HepG2 (cell line): ENCODE measurements at regions not wholly inside any gene's neighbourhood (a gene's known extent, or its start where the extent isn't known, plus 50 kb on each side); places are given as distances from the start of the nearest gene placed in this dataset.

Experiments used
- GRHL1 ChIP-seq: sonication (generic); formaldehyde crosslinking; conservative IDR thresholded peaks from 2 replicates; pipeline ENCODE4 v1.8.0; 2022; ENCODE audit warnings: missing genetic modification reagents
- KLF16 ChIP-seq, 2 experiments: sonication (generic) in 1 of 2; formaldehyde crosslinking in 1 of 2; IDR thresholded peaks; 2 replicates each; pipeline versions ENCODE4 v1.6.1 to v1.8.0; 2016 to 2023; ENCODE audit warnings: missing genetic modification reagents in 2 of 2, missing compliant biosample characterization in 1 of 2
- KLF9 ChIP-seq: IDR thresholded peaks from 2 replicates; pipeline ENCODE4 v1.6.1; 2016; ENCODE audit warnings: low read depth
- MAX ChIP-seq: IDR thresholded peaks from 2 replicates; pipeline ENCODE4 v1.6.1; 2012; ENCODE audit warnings: inconsistent platforms
- NR2F6 ChIP-seq, 2 experiments: IDR thresholded peaks; 2 replicates each; pipeline ENCODE4 v1.6.1; 2016; ENCODE audit warnings: antibody characterized with exemption in 1 of 2, mild to moderate bottlenecking in 1 of 2
- RARG ChIP-seq: sonication (generic); formaldehyde crosslinking; IDR thresholded peaks from 2 replicates; pipeline ENCODE4 v1.4.0; 2020; ENCODE audit warnings: low read depth, mild to moderate bottlenecking, missing genetic modification reagents
- SRSF1 ChIP-seq: fragments of 200-400 bp; formaldehyde crosslinking; optimal IDR thresholded peaks from 2 replicates; pipeline ENCODE3; 2017; ENCODE audit warnings: mild to moderate bottlenecking, low read depth, low read length, moderate library complexity
- TP53 ChIP-seq: sonication (generic); formaldehyde crosslinking; conservative IDR thresholded peaks from 2 replicates; pipeline ENCODE4 v1.4.0; 2020; ENCODE audit warnings: missing genetic modification reagents
- WIZ ChIP-seq: sonication (generic); formaldehyde crosslinking; IDR thresholded peaks from 2 replicates; pipeline ENCODE4 v1.5.1; 2020; ENCODE audit warnings: mild to moderate bottlenecking, missing genetic modification reagents
- ZBTB1 ChIP-seq: sonication (generic); formaldehyde crosslinking; IDR thresholded peaks from 2 replicates; pipeline ENCODE4 v1.4.0; 2020; ENCODE audit warnings: missing genetic modification reagents, borderline replicate concordance
- ZC3H4 ChIP-seq: sonication (generic); formaldehyde crosslinking; IDR thresholded peaks from 2 replicates; pipeline ENCODE4 v1.4.0; 2020; ENCODE audit warnings: missing genetic modification reagents, borderline replicate concordance
- ZFYVE20 ChIP-seq: sonication (generic); formaldehyde crosslinking; IDR thresholded peaks from 2 replicates; pipeline ENCODE4 v1.8.0; 2023; ENCODE audit warnings: low read depth, mild to moderate bottlenecking, moderate library complexity, missing genetic modification reagents, borderline replicate concordance
- ZMAT3 ChIP-seq: sonication (generic); formaldehyde crosslinking; conservative IDR thresholded peaks from 2 replicates; pipeline ENCODE4 v1.7.0; 2021; ENCODE audit warnings: missing genetic modification reagents
- ZSCAN21 ChIP-seq: sonication (generic); formaldehyde crosslinking; IDR thresholded peaks from 2 replicates; pipeline ENCODE4 v1.8.0; 2022; ENCODE audit warnings: mild to moderate bottlenecking, missing genetic modification reagents, moderate library complexity, borderline replicate concordance
- TF ChIP-seq, protein P1 (sequence below): sonication (generic); formaldehyde crosslinking; IDR thresholded peaks from 2 replicates; pipeline ENCODE4 v1.4.0; 2020; ENCODE audit warnings: mild to moderate bottlenecking, missing genetic modification reagents
- TF ChIP-seq, protein P2 (sequence below): IDR thresholded peaks from 2 replicates; pipeline ENCODE4 v1.6.1; 2018; ENCODE audit warnings: missing genetic modification reagents, mild to moderate bottlenecking, missing compliant biosample characterization
- TF ChIP-seq, protein P3 (sequence below): sonication (generic); formaldehyde crosslinking; IDR thresholded peaks from 2 replicates; pipeline ENCODE4 v1.4.0; 2020; ENCODE audit warnings: low read depth, mild to moderate bottlenecking, missing genetic modification reagents

GRCh38 chr4:123043793-123044425 lies 121.5 kb upstream of the NUDT6 start (continued):
- TF ChIP-seq, protein P1, sequence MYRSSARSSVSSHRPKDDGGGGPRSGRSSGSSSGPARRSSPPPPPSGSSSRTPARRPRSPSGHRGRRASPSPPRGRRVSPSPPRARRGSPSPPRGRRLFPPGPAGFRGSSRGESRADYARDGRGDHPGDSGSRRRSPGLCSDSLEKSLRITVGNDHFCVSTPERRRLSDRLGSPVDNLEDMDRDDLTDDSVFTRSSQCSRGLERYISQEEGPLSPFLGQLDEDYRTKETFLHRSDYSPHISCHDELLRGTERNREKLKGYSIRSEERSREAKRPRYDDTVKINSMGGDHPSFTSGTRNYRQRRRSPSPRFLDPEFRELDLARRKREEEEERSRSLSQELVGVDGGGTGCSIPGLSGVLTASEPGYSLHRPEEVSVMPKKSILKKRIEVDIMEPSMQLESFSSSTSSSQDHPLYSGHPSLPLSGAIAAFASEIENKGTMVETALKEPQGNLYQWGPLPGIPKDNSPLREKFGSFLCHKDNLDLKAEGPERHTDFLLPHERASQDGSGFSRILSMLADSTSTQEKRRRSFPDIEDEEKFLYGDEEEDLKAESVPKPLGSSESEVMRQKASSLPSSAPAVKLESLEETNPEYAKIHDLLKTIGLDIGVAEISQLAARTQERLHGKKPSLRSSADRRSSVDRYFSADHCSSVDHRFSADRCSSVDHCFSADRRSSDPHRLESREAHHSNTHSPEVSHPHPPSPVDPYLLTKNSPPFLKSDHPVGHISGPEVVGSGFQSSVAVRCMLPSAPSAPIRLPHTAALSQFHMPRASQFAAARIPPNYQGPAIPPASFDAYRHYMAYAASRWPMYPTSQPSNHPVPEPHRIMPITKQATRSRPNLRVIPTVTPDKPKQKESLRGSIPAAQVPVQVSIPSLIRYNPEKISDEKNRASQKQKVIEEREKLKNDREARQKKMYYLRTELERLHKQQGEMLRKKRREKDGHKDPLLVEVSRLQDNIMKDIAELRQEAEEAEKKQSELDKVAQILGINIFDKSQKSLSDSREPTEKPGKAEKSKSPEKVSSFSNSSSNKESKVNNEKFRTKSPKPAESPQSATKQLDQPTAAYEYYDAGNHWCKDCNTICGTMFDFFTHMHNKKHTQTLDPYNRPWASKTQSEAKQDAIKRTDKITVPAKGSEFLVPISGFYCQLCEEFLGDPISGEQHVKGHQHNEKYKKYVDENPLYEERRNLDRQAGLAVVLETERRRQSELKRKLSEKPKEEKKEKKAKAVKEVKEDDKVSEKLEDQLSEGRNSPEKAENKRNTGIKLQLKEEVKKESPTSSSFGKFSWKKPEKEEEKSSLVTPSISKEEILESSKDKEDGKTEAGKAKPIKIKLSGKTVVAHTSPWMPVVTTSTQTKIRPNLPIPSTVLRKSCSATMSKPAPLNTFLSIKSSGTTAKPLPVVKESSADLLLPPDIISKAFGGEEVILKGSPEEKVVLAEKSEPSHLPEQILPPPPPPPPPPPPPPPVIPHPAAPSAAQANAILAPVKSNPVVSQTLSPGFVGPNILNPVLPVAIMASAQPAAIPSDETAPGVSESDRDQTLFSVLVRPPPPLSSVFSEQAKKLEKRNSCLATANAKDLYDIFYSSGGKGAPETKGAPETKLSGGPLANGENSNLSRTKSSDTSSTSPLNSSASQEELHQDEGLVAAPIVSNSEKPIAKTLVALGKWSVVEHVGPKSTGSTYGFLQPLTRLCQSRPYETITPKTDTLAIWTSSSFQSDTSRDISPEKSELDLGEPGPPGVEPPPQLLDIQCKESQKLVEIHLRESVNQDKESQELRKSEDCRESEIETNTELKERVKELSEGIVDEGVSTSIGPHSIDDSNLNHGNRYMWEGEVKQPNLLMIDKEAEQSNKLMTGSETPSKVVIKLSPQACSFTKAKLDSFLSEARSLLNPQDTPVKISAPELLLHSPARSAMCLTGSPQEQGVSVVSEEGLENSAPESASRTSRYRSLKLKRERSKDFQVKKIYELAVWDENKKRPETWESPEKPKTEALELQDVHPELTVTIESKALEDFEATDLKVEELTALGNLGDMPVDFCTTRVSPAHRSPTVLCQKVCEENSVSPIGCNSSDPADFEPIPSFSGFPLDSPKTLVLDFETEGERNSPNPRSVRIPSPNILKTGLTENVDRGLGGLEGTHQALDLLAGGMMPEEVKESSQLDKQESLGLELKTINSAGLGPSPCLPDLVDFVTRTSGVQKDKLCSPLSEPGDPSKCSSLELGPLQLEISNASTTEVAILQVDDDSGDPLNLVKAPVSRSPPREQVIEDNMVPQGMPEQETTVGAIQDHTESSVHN = no peak
- no peak for TF ChIP-seq ZMAT3 (CRISPR knock-in tag)
- no peak for TF ChIP-seq KLF9
- no peak for TF ChIP-seq ZBTB1 (CRISPR knock-in tag)
- no peak for TF ChIP-seq ZC3H4 (CRISPR knock-in tag)
- peak; percentile 58 for TF ChIP-seq NR2F6 (IDR thresholded peaks at IDR 0.05)
- no peak for TF ChIP-seq NR2F6 (CRISPR knock-in tag; IDR thresholded peaks at IDR 0.05)
- TF ChIP-seq GRHL1 = no peak
- TF ChIP-seq MAX = no peak
- TF ChIP-seq ZSCAN21 (CRISPR knock-in tag) = no peak
- TF ChIP-seq SRSF1 = no peak
- TF ChIP-seq TP53 (CRISPR knock-in tag) = no peak
- TF ChIP-seq ZFYVE20 = no peak
- TF ChIP-seq RARG (CRISPR knock-in tag) = no peak
- TF ChIP-seq, protein P2, sequence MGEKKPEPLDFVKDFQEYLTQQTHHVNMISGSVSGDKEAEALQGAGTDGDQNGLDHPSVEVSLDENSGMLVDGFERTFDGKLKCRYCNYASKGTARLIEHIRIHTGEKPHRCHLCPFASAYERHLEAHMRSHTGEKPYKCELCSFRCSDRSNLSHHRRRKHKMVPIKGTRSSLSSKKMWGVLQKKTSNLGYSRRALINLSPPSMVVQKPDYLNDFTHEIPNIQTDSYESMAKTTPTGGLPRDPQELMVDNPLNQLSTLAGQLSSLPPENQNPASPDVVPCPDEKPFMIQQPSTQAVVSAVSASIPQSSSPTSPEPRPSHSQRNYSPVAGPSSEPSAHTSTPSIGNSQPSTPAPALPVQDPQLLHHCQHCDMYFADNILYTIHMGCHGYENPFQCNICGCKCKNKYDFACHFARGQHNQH (CRISPR knock-in tag) = no peak
- TF ChIP-seq, protein P3, sequence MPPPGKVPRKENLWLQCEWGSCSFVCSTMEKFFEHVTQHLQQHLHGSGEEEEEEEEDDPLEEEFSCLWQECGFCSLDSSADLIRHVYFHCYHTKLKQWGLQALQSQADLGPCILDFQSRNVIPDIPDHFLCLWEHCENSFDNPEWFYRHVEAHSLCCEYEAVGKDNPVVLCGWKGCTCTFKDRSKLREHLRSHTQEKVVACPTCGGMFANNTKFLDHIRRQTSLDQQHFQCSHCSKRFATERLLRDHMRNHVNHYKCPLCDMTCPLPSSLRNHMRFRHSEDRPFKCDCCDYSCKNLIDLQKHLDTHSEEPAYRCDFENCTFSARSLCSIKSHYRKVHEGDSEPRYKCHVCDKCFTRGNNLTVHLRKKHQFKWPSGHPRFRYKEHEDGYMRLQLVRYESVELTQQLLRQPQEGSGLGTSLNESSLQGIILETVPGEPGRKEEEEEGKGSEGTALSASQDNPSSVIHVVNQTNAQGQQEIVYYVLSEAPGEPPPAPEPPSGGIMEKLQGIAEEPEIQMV (CRISPR knock-in tag) = no peak
- no peak for TF ChIP-seq WIZ (CRISPR knock-in tag)
- TF ChIP-seq KLF16 (CRISPR knock-in tag; IDR thresholded peaks at IDR 0.05) = no peak
